Esophagus muscularis mucosa (tissue), 4 donors: ENCODE measurements at regions not wholly inside any gene's neighbourhood (a gene's known extent, or its start where the extent isn't known, plus 50 kb on each side); places are given as distances from the start of the nearest gene placed in this dataset.

Source experiments
- DNase-seq: peaks from one replicate; pipeline ENCODE4 v3.0.0-alpha.2; 2017; ENCODE audit errors: extremely low spot score
- H3K27ac ChIP-seq, 4 donors: fragments of 200-600 bp; sonication (generic); replicated peaks in 1 of 4; 1 replicate in 3 of 4; 2 replicates in 1 of 4; pipeline ENCODE4 v1.5.1; 2016 to 2019; ENCODE audit warnings: mild to moderate bottlenecking in 1 of 4
- H3K27me3 ChIP-seq, 4 donors: fragments of 200-600 bp; sonication (generic); one replicate each; pipeline versions ENCODE4 v1.5.1 to v1.6.0; 2016 to 2019
- H3K36me3 ChIP-seq, 4 donors: fragments of 200-600 bp; sonication (generic); one replicate each; pipeline ENCODE4 v1.5.1; 2016 to 2019
- H3K4me1 ChIP-seq, 4 donors: fragments of 200-600 bp; sonication (generic); one replicate each; pipeline ENCODE4 v1.5.1; 2016 to 2019
- H3K4me3 ChIP-seq, 4 donors: fragments of 200-600 bp; sonication (generic); 1 replicate in 2 of 4; 2 replicates in 2 of 4; pipeline ENCODE4 v1.5.1; 2016 to 2019; ENCODE audit warnings: mild to moderate bottlenecking in 4 of 4, moderate library complexity in 1 of 4
- H3K9me3 ChIP-seq, 4 donors: fragments of 200-600 bp; sonication (generic); 1 replicate in 3 of 4; 2 replicates in 1 of 4; pipeline ENCODE4 v1.5.1; 2016 to 2019
- EP300 ChIP-seq: sonication (generic); formaldehyde crosslinking; IDR thresholded peaks from one replicate; pipeline ENCODE4 v1.6.1; 2017; ENCODE audit warnings: antibody characterized with exemption
- POLR2A ChIP-seq: fragments of 450-650 bp; IDR thresholded peaks from one replicate; pipeline ENCODE4 v1.6.1; 2017; ENCODE audit warnings: antibody characterized with exemption, moderate library complexity, mild to moderate bottlenecking, low read depth
- POLR2AphosphoS5 ChIP-seq, 2 donors: sonication (generic); formaldehyde crosslinking; IDR thresholded peaks; one replicate each; pipeline ENCODE4 v1.6.1; 2017; ENCODE audit warnings: antibody characterized with exemption in 2 of 2
- WGBS: methylation state at CpG from one replicate; pipeline ENCODE4 v1.1.5; 2018; 5-methylcytosine and 5-hydroxymethylcytosine counted together
- intact Hi-C: fragments of 100-400 bp; cut with DNase I; formaldehyde crosslinking; loops from one replicate; pipeline ENCODE4 v1.15.1; 2023
- TF ChIP-seq, protein P1 (sequence below), 3 experiments: fragments of 200-600 bp in 2 of 3; fragments of 450-650 bp in 1 of 3; sonication (generic) in 2 of 3; IDR thresholded peaks; one replicate each; pipeline ENCODE4 v1.5.1; 2017 to 2019; ENCODE audit warnings: antibody characterized with exemption in 3 of 3, mild to moderate bottlenecking in 2 of 3, moderate library complexity in 1 of 3

DNA sequence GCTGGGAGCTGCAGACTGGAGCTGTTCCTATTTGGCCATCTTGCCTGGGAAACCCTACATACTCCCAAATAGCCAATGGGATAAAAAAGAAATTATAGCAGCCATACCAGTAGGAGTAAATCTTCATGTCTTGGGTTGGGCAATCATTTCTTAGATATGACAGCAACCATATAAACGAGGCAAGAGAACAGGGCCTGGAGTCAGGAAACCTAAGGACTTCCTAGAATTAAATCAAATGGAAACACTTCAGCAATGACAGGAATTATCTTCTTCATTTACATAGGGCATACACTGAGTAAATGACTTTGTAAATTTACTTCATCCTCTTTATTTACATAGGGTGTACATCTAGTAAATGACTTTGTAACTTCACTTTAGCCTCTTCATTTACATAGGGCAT, 286.6 kb upstream of the POGK start:
- Histone ChIP-seq H3K4me3 (no peak overlapping the region), H3K9me3 (peaks cover 0 to 21% (median 11%) of the 10 kb centered on the region in 4 donors), H3K4me1 (no peaks in the 10 kb centered on the region), H3K27ac (no peak overlapping the region), H3K36me3 (no peaks in the 10 kb centered on the region), H3K27me3 (peaks cover 0 to 10% (median 0%) of the 10 kb centered on the region in 4 donors)
- TF ChIP-seq POLR2AphosphoS5 (IDR thresholded peaks at IDR 0.05) (no peak), POLR2A (no peak), EP300 (no peak)
- TF ChIP-seq, protein P1, sequence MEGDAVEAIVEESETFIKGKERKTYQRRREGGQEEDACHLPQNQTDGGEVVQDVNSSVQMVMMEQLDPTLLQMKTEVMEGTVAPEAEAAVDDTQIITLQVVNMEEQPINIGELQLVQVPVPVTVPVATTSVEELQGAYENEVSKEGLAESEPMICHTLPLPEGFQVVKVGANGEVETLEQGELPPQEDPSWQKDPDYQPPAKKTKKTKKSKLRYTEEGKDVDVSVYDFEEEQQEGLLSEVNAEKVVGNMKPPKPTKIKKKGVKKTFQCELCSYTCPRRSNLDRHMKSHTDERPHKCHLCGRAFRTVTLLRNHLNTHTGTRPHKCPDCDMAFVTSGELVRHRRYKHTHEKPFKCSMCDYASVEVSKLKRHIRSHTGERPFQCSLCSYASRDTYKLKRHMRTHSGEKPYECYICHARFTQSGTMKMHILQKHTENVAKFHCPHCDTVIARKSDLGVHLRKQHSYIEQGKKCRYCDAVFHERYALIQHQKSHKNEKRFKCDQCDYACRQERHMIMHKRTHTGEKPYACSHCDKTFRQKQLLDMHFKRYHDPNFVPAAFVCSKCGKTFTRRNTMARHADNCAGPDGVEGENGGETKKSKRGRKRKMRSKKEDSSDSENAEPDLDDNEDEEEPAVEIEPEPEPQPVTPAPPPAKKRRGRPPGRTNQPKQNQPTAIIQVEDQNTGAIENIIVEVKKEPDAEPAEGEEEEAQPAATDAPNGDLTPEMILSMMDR (IDR thresholded peaks at IDR 0.05): no peak
- DNase-seq: no peak
- intact Hi-C loops: no loop called here
- whole genome bisulfite sequencing: 37% methylated on average over 1 of the region's 1 CpG

DNA sequence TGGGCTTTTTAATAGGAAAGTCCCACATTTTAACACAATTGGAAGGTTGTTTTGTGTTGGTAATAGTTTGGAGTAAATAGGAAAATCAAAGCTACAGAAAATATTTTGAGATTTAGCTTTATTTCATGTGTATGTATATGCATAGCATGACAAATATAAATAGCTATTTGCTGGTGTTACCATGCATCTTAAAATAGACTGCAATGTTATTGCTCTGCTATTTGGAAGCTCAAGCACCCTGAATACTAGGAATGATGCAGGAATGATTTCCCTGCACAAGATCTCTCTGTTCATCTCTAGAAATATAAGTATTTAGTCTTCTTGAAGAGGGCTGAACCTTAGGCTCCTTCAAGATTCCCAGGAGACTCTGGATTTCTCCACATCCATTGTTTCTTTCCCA, 268.3 kb upstream of the POGK start:
- DNase-seq: no peak
- no peaks in the 10 kb centered on the region for H3K27me3 ChIP-seq
- TF ChIP-seq EP300 (no peak), POLR2A (no peak), POLR2AphosphoS5 (IDR thresholded peaks at IDR 0.05) (no peak)
- TF ChIP-seq, protein P1 (IDR thresholded peaks at IDR 0.05): no peak
- no peaks in the 10 kb centered on the region for H3K4me1 ChIP-seq
- no peak overlapping the region for H3K27ac ChIP-seq
- H3K9me3 ChIP-seq: no peaks in the 10 kb centered on the region
- intact Hi-C loops: no loop called here
- no peaks in the 10 kb centered on the region for H3K36me3 ChIP-seq
- no peak overlapping the region for H3K4me3 ChIP-seq

DNA sequence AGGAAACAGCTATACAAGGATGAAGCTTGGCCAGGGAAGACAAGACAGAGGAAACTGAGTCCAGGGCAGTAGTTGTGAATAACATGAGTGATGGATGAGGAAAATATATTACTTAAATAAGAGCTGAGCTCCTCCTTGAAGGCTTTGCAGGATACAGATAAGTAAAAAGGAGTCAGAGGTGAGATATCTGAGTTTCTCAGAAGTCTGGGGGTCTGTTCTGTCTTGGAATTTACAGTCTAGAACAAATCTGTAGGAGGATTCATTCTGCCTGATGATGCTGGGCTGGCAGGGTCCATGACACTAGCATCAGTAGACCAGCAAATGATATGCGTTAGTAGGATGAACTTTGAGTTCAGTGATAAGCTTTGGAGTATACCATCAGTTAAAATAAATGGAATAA, 266.1 kb upstream of the POGK start:
- Histone ChIP-seq H3K27ac (no peak overlapping the region), H3K27me3 (no peaks in the 10 kb centered on the region), H3K9me3 (no peaks in the 10 kb centered on the region), H3K4me1 (no peaks in the 10 kb centered on the region), H3K36me3 (no peaks in the 10 kb centered on the region), H3K4me3 (no peak overlapping the region)
- WGBS: 83% methylated on average over 1 of the region's 1 CpG
- no peak for TF ChIP-seq POLR2AphosphoS5 (IDR thresholded peaks at IDR 0.05)
- TF ChIP-seq EP300: no peak
- TF ChIP-seq, protein P1 (IDR thresholded peaks at IDR 0.05): no peak
- TF ChIP-seq POLR2A: no peak
- DNase-seq: no peak
- intact Hi-C loops: no loop called here

DNA sequence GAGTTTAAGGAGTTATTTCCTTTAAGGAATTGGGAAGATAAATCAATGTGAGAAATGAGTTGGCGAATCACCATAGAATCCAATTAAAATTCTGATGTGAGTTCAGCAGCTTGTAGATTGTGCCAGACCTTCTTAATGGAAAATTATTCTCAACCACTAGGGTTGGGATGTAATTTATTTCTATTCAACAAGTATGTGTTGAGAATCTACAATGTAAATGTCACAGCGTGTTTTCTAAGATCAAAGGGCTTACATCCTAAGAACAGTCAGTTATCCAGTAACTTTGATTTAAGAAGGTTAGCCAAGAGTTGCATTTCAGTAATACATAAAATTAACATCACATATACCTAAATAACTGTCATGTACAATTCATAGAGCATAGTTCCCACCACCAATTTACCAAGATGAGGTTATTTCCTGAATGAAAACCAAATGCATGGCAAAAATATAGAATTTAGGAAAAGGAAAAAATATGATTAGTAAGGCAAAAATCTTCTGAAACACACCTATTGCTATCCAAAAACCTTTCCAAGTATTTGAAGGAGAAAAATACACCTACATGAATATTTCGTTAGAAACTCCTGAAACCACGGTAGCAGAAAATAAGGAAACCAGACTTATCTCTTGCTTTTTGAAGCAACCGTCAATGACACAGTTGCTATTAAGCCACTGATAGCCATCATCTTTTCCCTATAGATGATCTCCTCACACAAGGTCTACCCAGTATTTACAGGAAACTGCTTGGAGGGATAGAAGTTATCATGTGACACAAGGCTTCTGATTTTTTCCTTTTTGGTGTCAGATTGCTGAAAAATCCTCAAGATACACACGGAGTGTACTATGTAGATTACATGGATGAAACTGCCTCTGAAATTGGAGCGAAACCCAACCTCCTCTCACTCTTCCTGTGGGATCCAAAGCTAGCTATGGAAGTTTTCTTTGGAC, 259.4 kb upstream of the POGK start:
- no peak for TF ChIP-seq POLR2A
- TF ChIP-seq POLR2AphosphoS5 (IDR thresholded peaks at IDR 0.05): no peak
- TF ChIP-seq, protein P1 (IDR thresholded peaks at IDR 0.05): no peak
- TF ChIP-seq EP300: no peak
- no peak overlapping the region for H3K27ac ChIP-seq
- no peaks in the 10 kb centered on the region for H3K4me1 ChIP-seq
- H3K36me3 ChIP-seq: no peaks in the 10 kb centered on the region
- no peak for DNase-seq
- H3K27me3 ChIP-seq: no peaks in the 10 kb centered on the region
- WGBS: 72% methylated on average over 7 of the region's 7 CpGs
- no peak overlapping the region for H3K4me3 ChIP-seq
- intact Hi-C loops: no loop called here
- no peaks in the 10 kb centered on the region for H3K9me3 ChIP-seq
